Colonic mucosa (tissue), 4 donors: ENCODE measurements at regions not wholly inside any gene's neighbourhood (a gene's known extent, or its start where the extent isn't known, plus 50 kb on each side); places are given as distances from the start of the nearest gene placed in this dataset.

Experiments used
- DNase-seq: peaks from one replicate; pipeline ENCODE4 v3.0.0-alpha.2; 2020
- H3K27ac ChIP-seq: fragments of 200-600 bp; one replicate; pipeline ENCODE4 v1.8.0; 2021
- H3K27me3 ChIP-seq: fragments of 200-600 bp; one replicate; pipeline ENCODE4 v1.8.0; 2021
- H3K36me3 ChIP-seq: fragments of 200-600 bp; one replicate; pipeline ENCODE4 v1.8.0; 2021
- H3K4me1 ChIP-seq: fragments of 200-600 bp; one replicate; pipeline ENCODE4 v1.8.0; 2021; ENCODE audit warnings: mild to moderate bottlenecking
- H3K4me3 ChIP-seq: fragments of 200-600 bp; one replicate; pipeline ENCODE4 v1.8.0; 2021
- H3K9ac ChIP-seq, 2 donors: one replicate each; pipeline ENCODE4 v1.7.0; 2013; ENCODE audit warnings: control low read depth in 2 of 2, low read depth in 2 of 2, low read length in 2 of 2
- H3K9me3 ChIP-seq: fragments of 200-600 bp; one replicate; pipeline ENCODE4 v1.8.0; 2021
- intact Hi-C: fragments of 100-400 bp; cut with DNase I; formaldehyde crosslinking; loops from one replicate; pipeline ENCODE4 v1.14.1; 2022
- TF ChIP-seq, protein P1 (sequence below): fragments of 200-600 bp; IDR thresholded peaks from one replicate; pipeline ENCODE4 v1.8.0; 2022; ENCODE audit warnings: antibody characterized with exemption, mild to moderate bottlenecking
- donor health status: healthy.
- donor health status: DM: no; HTN: no; CAD: no.
- donor health status: DM: no; HTN: no; CAD: no.

DNA sequence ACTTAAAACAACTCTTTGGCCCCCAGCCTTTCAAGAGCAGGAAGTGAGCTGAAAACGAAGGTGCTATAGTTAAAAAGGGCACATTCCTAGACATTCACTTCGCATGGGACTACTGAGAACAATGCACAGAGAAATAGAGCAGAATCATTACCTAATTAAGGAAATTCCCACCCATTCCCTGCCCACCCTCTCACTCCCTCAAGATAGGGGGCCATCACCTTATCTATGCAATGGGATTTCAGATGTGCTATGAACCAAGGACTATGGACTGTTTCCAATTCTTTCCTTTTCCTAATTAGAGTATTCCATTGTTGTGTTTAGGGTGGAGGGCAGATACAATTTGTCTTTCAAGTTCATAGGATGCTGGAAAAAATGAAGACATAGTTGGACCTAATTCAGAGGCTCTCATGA is 476.8 kb downstream of the CETN3 start:
- no peaks in the 10 kb centered on the region for H3K27me3 ChIP-seq
- H3K4me1 ChIP-seq: no peaks in the 10 kb centered on the region
- no peak overlapping the region for H3K27ac ChIP-seq
- TF ChIP-seq, protein P1, sequence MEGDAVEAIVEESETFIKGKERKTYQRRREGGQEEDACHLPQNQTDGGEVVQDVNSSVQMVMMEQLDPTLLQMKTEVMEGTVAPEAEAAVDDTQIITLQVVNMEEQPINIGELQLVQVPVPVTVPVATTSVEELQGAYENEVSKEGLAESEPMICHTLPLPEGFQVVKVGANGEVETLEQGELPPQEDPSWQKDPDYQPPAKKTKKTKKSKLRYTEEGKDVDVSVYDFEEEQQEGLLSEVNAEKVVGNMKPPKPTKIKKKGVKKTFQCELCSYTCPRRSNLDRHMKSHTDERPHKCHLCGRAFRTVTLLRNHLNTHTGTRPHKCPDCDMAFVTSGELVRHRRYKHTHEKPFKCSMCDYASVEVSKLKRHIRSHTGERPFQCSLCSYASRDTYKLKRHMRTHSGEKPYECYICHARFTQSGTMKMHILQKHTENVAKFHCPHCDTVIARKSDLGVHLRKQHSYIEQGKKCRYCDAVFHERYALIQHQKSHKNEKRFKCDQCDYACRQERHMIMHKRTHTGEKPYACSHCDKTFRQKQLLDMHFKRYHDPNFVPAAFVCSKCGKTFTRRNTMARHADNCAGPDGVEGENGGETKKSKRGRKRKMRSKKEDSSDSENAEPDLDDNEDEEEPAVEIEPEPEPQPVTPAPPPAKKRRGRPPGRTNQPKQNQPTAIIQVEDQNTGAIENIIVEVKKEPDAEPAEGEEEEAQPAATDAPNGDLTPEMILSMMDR: no peak
- no peak overlapping the region for H3K4me3 ChIP-seq
- H3K9ac ChIP-seq: no peak overlapping the region
- DNase-seq: no peak
- no peaks in the 10 kb centered on the region for H3K9me3 ChIP-seq
- no peaks in the 10 kb centered on the region for H3K36me3 ChIP-seq
- intact Hi-C loops: no loop called here

DNA sequence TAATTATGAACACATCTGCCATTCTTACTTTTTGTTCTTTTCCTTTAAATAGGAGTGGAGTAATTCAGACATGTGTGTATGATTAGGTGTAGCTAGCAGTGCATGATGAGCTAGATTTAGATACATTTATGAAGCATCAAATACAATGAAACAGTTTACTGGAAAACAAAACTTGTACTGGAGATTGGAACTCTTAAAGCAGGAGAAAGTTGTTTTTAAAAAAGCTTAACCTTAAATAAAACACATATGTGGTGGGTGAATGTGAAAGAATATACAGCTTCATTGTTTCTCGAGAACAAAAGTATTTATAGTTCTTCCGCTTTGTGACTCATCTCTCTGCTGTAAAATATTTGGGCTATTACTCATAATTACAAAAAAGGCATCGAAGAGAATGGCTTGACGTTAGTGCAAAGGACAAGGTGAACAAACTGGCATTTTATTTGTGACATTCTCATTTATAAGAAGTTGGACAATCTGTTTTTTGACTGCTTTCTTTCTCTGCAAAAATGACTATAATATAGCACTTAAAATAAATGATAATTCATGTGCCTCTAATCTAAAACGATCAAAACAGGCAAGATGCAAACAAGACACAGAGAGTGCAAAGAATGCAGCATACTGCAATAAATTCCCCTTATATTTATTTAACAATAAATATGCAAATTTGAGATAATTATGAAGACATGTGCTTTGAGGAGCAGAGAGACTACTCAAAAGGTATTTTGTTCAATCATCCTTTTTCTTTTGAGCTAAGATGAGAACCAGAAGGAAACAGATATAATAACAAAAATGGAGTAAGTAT is 478.8 kb downstream of the CETN3 start:
- H3K27me3 ChIP-seq: no peaks in the 10 kb centered on the region
- no peak overlapping the region for H3K4me3 ChIP-seq
- intact Hi-C loops: no loop called here
- no peaks in the 10 kb centered on the region for H3K36me3 ChIP-seq
- no peaks in the 10 kb centered on the region for H3K9me3 ChIP-seq
- H3K9ac ChIP-seq: no peak overlapping the region
- no peaks in the 10 kb centered on the region for H3K4me1 ChIP-seq
- no peak overlapping the region for H3K27ac ChIP-seq
- TF ChIP-seq, protein P1: no peak
- no peak for DNase-seq

DNA sequence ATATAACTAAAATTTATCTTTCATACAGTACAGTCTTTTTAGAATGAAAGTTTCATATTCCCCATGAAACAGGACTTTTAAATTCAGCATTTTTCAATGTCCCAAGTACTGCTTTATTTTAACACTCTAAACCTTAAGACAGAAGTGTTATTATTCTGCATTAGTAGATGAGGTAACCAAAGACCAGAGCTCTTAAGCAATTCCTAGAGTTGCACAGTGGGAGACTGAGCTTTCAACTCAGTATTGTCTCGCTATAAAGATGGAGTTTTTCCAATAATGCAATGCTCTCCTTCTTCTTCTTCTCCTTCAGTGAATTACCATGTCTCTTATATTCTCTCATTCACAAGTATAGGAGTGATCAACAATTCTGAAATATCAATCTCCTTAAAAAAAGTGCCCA is 479.7 kb downstream of the CETN3 start:
- DNase-seq: no peak
- H3K36me3 ChIP-seq: no peaks in the 10 kb centered on the region
- no peaks in the 10 kb centered on the region for H3K4me1 ChIP-seq
- TF ChIP-seq, protein P1: no peak
- no peaks in the 10 kb centered on the region for H3K27me3 ChIP-seq
- H3K9ac ChIP-seq: no peak overlapping the region
- no peak overlapping the region for H3K4me3 ChIP-seq
- intact Hi-C loops: no loop called here
- no peak overlapping the region for H3K27ac ChIP-seq
- H3K9me3 ChIP-seq: no peaks in the 10 kb centered on the region

DNA sequence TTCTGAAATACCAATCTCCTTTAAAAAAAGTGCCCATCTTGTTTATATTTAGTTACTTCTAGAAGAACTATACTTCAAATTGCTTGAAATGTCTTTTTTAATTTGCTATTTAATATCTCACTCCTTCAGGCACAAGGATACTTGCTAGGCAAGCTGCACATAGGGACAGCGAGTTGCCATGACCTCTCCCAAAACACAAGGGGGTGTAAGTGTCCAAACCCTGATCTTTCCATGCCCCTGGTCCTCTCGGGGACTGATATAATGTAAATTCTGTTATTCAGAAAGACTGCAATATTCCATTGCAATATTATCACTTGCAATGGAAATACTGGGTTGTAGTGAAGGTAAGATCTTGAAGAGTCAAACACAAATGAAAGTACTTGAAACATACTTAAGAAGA is 480.4 kb downstream of the CETN3 start:
- Histone ChIP-seq H3K9me3 (no peaks in the 10 kb centered on the region), H3K27ac (no peak overlapping the region), H3K4me1 (no peaks in the 10 kb centered on the region), H3K4me3 (no peak overlapping the region), H3K27me3 (no peaks in the 10 kb centered on the region), H3K36me3 (no peaks in the 10 kb centered on the region), H3K9ac (no peak overlapping the region)
- intact Hi-C loops: no loop called here
- TF ChIP-seq, protein P1: no peak
- DNase-seq: no peak

DNA sequence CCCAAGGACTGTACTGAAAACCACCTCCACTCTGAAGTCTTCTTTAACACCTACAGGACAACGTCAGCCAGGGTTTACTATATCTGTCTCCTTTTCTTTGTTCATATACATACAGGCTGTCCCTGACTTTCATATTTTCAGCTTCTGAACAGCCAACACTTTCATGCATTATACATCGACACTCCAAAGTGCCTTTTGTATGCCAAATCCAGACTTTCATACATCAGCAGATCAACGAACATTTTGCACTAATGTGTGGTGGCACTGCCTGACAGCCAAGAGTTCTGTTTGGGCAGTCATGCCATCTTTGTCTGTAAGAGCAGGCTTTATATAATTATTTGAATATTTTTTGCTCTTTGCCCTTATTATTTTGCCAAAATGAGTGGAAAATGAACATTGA is 487.4 kb downstream of the CETN3 start:
- no peak overlapping the region for H3K9ac ChIP-seq
- H3K4me1 ChIP-seq: no peaks in the 10 kb centered on the region
- H3K4me3 ChIP-seq: no peak overlapping the region
- intact Hi-C loops: no loop called here
- H3K27me3 ChIP-seq: no peaks in the 10 kb centered on the region
- DNase-seq: no peak
- no peaks in the 10 kb centered on the region for H3K9me3 ChIP-seq
- TF ChIP-seq, protein P1: no peak
- H3K27ac ChIP-seq: no peak overlapping the region
- H3K36me3 ChIP-seq: no peaks in the 10 kb centered on the region
